GM21723 (cell line): ENCODE measurements at regions not wholly inside any gene's neighbourhood (a gene's known extent, or its start where the extent isn't known, plus 50 kb on each side); places are given as distances from the start of the nearest gene placed in this dataset.
"Not testable (repeated sequence)": the region's sequence is repeated elsewhere in the genome, so short reads cannot be mapped to it uniquely, and the experiment has no call there.

Experiments
- ATAC-seq: cut with Tn5 transposase; IDR thresholded peaks from one replicate; pipeline ENCODE4 v1.9.1; 2021; ENCODE audit warnings: mild to moderate bottlenecking, moderate library complexity; ENCODE audit not compliant: unreplicated experiment

DNA sequence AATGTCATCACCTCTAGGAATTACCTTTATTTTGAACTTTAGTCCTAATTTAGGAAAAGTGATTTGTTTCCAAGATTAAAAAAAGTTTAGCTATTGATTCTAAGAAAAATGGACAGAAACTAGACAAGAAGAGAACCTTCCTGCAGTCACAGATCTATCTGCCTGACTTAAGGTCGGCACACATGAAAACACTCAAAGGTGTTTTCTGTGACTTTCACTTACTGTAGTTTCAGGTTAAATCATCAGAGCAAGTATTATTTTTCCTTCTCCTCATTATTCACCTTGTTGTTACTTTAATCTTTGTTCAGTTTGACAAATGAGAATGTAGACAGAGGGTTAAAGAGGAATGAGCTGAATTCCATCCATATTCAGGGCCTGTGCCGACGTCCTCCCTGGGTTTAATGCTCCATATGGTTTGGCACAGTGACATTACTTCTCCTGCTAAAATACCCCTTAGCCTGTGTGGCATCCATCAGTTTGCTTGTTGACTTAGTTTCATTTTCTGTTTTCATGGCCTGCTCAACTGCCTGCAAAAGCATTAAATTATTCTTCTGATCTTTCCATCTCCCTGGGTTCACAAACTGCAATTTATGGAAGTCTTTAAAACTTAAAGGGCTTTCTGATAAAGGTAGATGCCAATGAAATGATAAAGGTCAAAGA is 352.7 kb downstream of the NKX6-1 start:
- ATAC-seq: no peak

DNA sequence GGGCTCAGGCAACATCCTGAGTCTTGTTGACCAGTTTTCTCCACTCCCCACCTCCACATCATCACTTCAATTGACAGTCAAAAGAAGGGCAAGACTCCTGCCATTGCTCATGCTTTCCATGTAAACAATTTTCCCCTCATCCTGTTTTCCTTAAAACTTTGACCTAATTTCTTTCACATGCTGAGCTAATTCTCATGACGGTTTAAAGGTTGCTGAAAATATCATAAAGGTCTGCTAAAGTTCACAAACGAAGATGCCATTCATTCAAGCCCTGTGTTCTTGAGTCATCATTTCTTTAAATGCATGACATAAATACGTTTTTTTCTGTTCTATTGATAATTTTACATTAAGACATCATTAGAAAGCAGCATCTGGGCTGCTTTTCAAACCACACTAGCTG is 353.9 kb downstream of the NKX6-1 start:
- ATAC-seq: no peak

DNA sequence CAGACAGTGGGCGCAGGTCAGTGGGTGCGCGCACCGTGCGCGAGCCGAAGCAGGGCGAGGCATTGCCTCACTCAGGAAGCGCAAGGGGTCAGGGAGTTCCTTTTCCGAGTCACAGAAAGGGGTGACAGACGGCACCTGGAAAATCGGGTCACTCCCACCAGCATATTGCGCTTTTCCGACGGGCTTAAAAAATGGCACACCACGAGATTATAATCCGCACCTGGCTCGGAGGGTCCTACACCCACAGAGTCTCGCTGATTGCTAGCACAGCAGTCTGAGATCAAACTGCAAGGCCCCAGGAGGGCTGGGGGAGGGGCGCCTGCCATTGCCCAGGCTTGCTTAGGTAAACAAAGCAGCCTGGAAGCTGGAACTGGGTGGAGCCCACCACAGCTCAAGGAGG is 372.2 kb downstream of the NKX6-1 start:
- ATAC-seq: not testable (repeated sequence)

GRCh38 chr4:84126061-84126787 is 372.9 kb downstream of the NKX6-1 start:
- no peak for ATAC-seq

- ATAC-seq: no peak
Observed at GRCh38 chr4:84110040-84110439, 389.1 kb downstream of the NKX6-1 start.

DNA sequence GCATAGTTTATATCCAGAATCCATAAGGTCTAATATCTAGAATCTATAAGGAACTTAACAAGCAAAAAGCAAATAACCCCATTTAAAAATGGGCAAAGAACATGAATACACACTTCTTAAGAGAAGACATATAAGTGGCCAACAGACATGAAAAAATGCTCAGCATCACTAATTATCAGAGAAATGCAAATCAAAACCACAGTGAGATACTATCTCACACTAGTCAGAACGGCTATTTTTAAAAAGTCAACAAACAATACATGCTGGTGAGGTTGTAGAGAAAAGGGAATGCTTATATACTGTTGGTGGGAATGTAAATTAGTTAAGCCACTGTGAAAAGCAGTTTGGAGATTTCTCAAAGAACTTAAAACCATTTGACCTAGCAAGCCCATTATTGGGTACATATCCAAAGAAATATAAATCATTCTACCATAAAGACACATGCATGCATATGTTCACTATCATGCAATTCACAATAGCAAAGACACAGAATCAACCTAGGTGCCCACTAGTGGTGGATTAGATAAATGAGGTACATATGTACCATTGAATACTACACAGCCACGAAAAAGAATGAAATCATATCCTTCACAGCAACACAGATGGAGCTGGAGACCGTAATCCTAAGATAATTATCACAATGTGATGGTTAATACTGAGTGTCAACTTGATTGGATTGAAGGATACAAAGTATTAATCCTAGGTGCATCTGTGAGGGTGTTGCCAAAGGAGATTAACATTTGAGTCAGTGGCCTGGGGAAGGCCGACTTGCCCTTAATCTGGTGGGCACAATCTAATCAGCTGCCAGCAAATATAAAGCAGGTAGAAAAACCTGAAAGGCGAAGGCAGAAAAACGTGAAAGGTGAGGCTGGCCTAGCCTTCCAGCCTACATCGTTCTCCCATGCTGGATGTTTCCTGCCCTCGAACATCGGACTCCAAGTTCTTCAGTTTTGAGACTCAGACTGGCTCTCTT is 397.2 kb downstream of the NKX6-1 start:
- ATAC-seq: not testable (repeated sequence)

DNA sequence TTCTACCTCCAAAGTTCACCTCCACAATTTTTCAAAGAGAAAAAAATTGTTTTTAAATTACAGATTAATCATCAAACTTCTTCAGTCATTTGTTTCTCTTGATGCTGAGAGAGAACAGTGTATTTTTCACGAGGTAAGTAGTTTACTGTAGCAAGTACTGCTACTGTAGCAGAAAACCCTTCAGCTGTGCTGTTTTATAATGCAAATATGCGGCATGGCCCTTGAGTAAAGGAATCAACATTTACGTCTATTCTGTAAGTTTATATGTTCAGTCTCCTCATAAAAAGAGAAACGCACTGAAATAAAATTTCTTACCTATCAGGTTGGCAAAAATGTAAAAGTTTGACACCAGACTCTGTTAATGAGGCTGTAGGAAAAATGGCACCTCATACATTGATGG is 399.0 kb downstream of the NKX6-1 start:
- ATAC-seq: no peak

- no peak for ATAC-seq
Observed at GRCh38 chr4:84099599-84099998, 399.5 kb downstream of the NKX6-1 start.

DNA sequence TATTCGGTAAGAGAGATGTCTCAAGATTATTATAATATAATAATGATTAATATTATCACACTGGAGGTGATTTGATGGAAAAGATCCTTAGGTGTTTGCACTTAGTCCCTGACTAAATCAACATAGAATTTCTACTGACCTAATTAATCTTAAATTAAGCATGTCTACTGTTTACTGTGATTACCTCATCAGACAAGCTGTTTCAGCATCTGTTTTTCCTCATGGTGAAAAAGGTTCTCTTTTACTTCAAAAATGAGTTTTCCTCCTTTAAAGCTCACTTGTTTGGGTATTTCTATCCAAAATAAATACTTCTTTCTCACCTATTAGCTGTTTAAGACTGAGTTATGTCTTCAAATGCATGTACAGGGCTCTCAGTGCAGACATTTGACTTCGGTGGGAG is 407.8 kb downstream of the NKX6-1 start:
- ATAC-seq: no peak

DNA sequence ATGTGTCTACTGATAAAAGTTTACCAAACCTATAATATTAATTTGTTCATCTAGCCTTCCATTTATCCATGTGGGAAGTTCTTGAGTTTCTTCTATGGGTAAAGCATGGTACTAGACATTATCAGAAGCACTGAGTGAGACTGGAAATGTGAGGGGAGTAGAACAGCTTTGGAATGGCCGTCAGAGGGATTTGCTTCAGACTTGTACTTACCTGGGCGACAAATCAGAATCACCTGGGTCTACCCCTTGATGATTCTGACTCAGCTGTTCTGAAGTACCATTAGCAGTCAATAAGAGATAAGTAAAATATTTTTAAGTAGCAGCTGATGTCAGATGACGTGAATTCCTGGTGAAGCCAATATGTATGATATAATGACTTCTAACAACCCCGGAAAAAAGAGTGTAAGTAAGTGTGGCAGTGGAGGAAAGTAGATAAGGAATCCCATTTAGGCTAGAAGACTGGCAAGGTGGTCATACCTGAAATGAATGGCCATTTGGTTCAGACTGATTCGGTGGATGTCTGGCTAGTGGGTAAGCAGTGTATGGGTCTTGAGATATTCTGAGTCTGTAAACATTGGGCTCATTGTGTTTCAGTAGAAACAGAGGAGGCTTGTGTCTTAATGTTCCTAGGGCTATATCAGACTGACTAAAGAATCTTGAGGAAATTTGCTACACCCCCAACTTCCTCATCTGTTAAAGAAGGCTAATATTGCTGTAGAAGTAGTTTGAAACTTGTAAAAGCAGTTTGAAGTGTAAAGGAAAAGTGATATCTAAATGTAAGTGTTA is 409.2 kb downstream of the NKX6-1 start:
- no peak for ATAC-seq

DNA sequence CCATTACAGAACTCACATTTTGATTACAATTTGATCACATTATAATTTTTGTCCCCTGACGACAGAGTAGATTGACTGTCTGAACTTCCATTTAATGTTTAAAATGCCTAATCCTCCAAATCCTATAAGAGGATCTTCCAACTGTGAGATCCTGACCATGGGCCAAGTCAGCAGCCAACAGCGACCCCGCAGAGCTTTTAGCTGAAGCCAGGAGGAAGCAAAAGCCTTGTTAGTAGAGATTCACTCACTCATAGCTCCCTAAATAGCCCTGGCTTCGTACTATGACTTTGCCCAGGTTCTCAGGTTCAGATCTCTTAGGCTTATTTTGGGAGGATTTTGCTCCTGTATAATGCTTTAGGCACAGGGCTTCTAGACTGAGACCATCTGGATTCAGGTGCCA is 413.1 kb downstream of the NKX6-1 start:
- no peak for ATAC-seq

DNA sequence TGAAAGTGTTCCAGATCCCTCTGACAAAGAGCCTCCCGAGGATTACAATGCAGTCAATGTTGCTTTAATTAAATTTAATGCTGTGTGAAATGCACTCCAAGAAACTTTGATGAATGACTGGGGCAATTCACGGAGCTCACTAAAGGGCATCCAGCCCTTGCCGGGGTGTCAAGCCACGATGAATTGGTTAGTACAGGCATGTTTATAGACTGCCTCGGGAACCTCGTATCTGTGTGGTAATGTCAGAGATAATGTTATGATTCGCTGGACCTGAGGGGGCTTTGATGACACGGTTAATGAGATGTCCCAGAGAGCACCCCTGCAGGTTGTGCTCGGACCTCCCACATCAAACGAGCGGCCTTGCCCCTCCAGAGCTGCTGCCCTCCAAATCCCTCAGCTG is 428.8 kb downstream of the NKX6-1 start:
- ATAC-seq: no peak

- ATAC-seq: no peak
Observed at GRCh38 chr4:84063619-84064018, 435.5 kb downstream of the NKX6-1 start.

DNA sequence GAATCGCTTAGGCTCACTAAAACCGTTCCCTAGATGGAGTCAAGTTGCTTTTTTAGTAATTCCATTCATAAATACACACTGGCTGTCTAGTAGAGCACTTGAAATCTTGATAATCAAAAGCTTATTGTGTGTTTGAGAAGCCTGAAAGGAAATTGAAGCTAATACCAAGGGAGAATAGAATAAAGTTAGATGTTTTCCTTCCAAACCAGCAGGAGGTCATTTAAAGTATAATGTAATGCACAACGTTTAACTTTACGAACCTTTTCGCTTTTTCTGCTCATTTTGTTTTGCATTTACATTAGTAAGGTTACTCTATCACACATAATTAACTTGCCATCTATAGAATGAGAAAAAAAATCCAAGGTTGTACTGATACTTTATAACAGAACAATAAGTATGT is 440.9 kb downstream of the NKX6-1 start:
- no peak for ATAC-seq

GRCh38 chr4:84051639-84052038 is 447.5 kb downstream of the NKX6-1 start:
- no peak for ATAC-seq

- no peak for ATAC-seq
Observed at GRCh38 chr4:84051089-84051488, 448.0 kb downstream of the NKX6-1 start.

GRCh38 chr4:84050015-84050414 is 449.1 kb downstream of the NKX6-1 start:
- no peak for ATAC-seq

GRCh38 chr4:84046551-84046950 is 452.5 kb downstream of the NKX6-1 start:
- ATAC-seq: no peak

DNA sequence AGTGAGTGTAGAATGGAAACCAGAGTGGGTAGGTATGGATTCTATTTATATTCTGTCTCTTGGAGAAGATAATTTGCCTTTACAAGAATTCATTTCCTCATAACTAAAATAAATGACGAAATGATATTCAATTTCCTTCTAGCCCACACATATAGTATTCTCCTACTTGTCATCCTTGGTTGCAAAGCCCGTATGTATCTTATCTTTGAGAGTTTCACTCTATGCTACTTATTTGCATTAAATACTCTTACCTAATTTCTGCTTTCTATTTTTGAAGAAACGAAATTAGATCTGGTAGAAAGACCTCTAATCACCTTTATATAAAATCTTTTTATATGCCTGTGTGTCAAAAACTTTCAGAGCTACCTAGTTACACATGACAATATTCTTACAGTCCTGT is 457.7 kb downstream of the NKX6-1 start:
- no peak for ATAC-seq

GRCh38 chr4:84035568-84035967 is 463.5 kb downstream of the NKX6-1 start:
- ATAC-seq: no peak

DNA sequence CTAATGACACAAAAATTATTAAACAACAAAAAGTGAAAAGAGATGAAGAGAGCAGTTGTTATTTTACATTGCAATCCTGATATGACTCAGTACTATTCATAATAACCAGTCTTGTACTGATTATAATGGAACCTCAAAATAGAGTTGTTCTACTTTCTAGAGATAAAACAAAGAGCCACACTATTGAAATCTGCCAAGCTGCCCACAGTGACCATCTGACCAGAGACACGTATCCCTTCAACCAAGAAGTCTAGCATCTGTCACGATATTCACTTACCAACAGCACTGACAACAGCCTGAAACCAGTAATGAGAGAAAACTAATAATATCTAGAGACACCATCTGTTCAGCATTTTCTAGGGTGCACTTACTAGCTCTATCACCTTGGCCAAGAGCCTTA is 466.7 kb downstream of the NKX6-1 start:
- ATAC-seq: peak; percentile 83
